ENCODE measurements at regions not wholly inside any gene's neighbourhood (a gene's known extent, or its start where the extent isn't known, plus 50 kb on each side); places are given as distances from the start of the nearest gene placed in this dataset.

GRCh38 chr10:56874950-56875349 is 513.9 kb upstream of the ZWINT start:
- no peaks in the 10 kb centered on the region for H3K36me3 Mint-ChIP-seq
- DNase-seq, result no peak
- no peak overlapping the region for H3K27ac ChIP-seq (ENCODE audit: low read length)
- no peak overlapping the region for H3K4me3 Mint-ChIP-seq
- H3K27me3 Mint-ChIP-seq (ENCODE audit: low read depth in 2 of 2), result no peaks in the 10 kb centered on the region
- H3K4me1 Mint-ChIP-seq, result no peaks in the 10 kb centered on the region
- peaks cover 16 to 29% of the 10 kb centered on the region in 2 donors for H3K9me3 Mint-ChIP-seq
- no peaks in the 10 kb centered on the region for H3K4me1 ChIP-seq (ENCODE audit: control insufficient read depth, insufficient read depth, low read length)
- intact Hi-C loops (cut with micrococcal nuclease), result no loop called here
- ATAC-seq, result no peak
- WGBS (ENCODE audit: insufficient coverage), result no CpG with 5 or more reads among the region's 1 CpG
- H3K36me3 ChIP-seq (ENCODE audit: control insufficient read depth, insufficient read depth, low read length), result no peaks in the 10 kb centered on the region
- H3K9me3 ChIP-seq (ENCODE audit: control insufficient read depth, insufficient read depth, low read length), result no peaks in the 10 kb centered on the region
- no peak overlapping the region for H3K27ac Mint-ChIP-seq
- no peak for TF ChIP-seq CTCF (IDR thresholded peaks at IDR 0.05)
- H3K4me3 ChIP-seq (ENCODE audit: low read length), result no peak overlapping the region
- H3K27me3 ChIP-seq (ENCODE audit: control insufficient read depth, insufficient read depth, low read length), result no peaks in the 10 kb centered on the region

GRCh38 chr10:56871160-56871668 is 510.2 kb upstream of the ZWINT start:
- Mint-ChIP-seq H3K4me3 (no peak overlapping the region), H3K9me3 (peaks cover 14 to 17% of the 10 kb centered on the region in 2 donors), H3K27ac (no peak overlapping the region), H3K27me3 (ENCODE audit: low read depth in 2 of 2) (no peaks in the 10 kb centered on the region), H3K36me3 (no peaks in the 10 kb centered on the region), H3K4me1 (no peaks in the 10 kb centered on the region)
- H3K27ac ChIP-seq (ENCODE audit: low read length), result no peak overlapping the region
- peaks cover 6% of the 10 kb centered on the region for H3K9me3 ChIP-seq (ENCODE audit: control insufficient read depth, insufficient read depth, low read length)
- intact Hi-C loops (cut with micrococcal nuclease), result no loop called here
- no peak for ATAC-seq
- no peaks in the 10 kb centered on the region for H3K4me1 ChIP-seq (ENCODE audit: control insufficient read depth, insufficient read depth, low read length)
- no peak for TF ChIP-seq CTCF (IDR thresholded peaks at IDR 0.05)
- H3K27me3 ChIP-seq (ENCODE audit: control insufficient read depth, insufficient read depth, low read length), result no peaks in the 10 kb centered on the region
- H3K36me3 ChIP-seq (ENCODE audit: control insufficient read depth, insufficient read depth, low read length), result no peaks in the 10 kb centered on the region
- H3K4me3 ChIP-seq (ENCODE audit: low read length), result no peak overlapping the region
- no peak for DNase-seq

GRCh38 chr10:56867236-56867635 is 506.2 kb upstream of the ZWINT start:
- intact Hi-C loops (cut with micrococcal nuclease), result no loop called here
- H3K27me3 ChIP-seq (ENCODE audit: control insufficient read depth, insufficient read depth, low read length), result no peaks in the 10 kb centered on the region
- no peaks in the 10 kb centered on the region for H3K36me3 Mint-ChIP-seq
- no peaks in the 10 kb centered on the region for H3K4me1 ChIP-seq (ENCODE audit: control insufficient read depth, insufficient read depth, low read length)
- no peak for DNase-seq
- H3K4me3 Mint-ChIP-seq, result no peak overlapping the region
- no peak for ATAC-seq
- H3K4me3 ChIP-seq (ENCODE audit: low read length), result no peak overlapping the region
- WGBS (ENCODE audit: insufficient coverage), result 100% methylated on average over 3 of the region's 3 CpGs
- H3K9me3 ChIP-seq (ENCODE audit: control insufficient read depth, insufficient read depth, low read length), result peaks cover 9% of the 10 kb centered on the region
- no peaks in the 10 kb centered on the region for H3K27me3 Mint-ChIP-seq (ENCODE audit: low read depth in 2 of 2)
- no peaks in the 10 kb centered on the region for H3K36me3 ChIP-seq (ENCODE audit: control insufficient read depth, insufficient read depth, low read length)
- TF ChIP-seq CTCF (IDR thresholded peaks at IDR 0.05), result no peak
- H3K27ac Mint-ChIP-seq, result no peak overlapping the region
- H3K9me3 Mint-ChIP-seq, result peaks cover 8 to 15% of the 10 kb centered on the region in 2 donors
- no peaks in the 10 kb centered on the region for H3K4me1 Mint-ChIP-seq
- no peak overlapping the region for H3K27ac ChIP-seq (ENCODE audit: low read length)

- Histone ChIP-seq H3K36me3 (ENCODE audit: control insufficient read depth, insufficient read depth, low read length) (no peaks in the 10 kb centered on the region), H3K4me3 (ENCODE audit: low read length) (no peak overlapping the region)
- intact Hi-C loops (cut with micrococcal nuclease), result no loop called here
These were observed 495.5 kb upstream of the ZWINT start for GRCh38 chr10:56856569-56856968.

More at GRCh38 chr10:56856569-56856968, 495.5 kb upstream of the ZWINT start:
- H3K27me3 Mint-ChIP-seq (ENCODE audit: low read depth in 2 of 2), result no peaks in the 10 kb centered on the region
- H3K27ac Mint-ChIP-seq, result no peak overlapping the region
- H3K4me1 Mint-ChIP-seq, result no peaks in the 10 kb centered on the region
- Histone ChIP-seq H3K9me3 (ENCODE audit: control insufficient read depth, insufficient read depth, low read length) (no peaks in the 10 kb centered on the region), H3K27ac (ENCODE audit: low read length) (no peak overlapping the region), H3K27me3 (ENCODE audit: control insufficient read depth, insufficient read depth, low read length) (no peaks in the 10 kb centered on the region), H3K4me1 (ENCODE audit: control insufficient read depth, insufficient read depth, low read length) (no peaks in the 10 kb centered on the region)
- TF ChIP-seq CTCF (IDR thresholded peaks at IDR 0.05), result no peak
- peaks cover 8 to 12% of the 10 kb centered on the region in 2 donors for H3K9me3 Mint-ChIP-seq
- no peak overlapping the region for H3K4me3 Mint-ChIP-seq
- DNase-seq (no peak), ATAC-seq (no peak)
- H3K36me3 Mint-ChIP-seq, result no peaks in the 10 kb centered on the region
- 100% methylated on average over 1 of the region's 2 CpGs for WGBS (ENCODE audit: insufficient coverage)
